Caco-2 (cell line): ENCODE measurements at regions not wholly inside any gene's neighbourhood (a gene's known extent, or its start where the extent isn't known, plus 50 kb on each side); places are given as distances from the start of the nearest gene placed in this dataset.

Experiments
- BruUV-seq: library from RNA; stranded (reverse); fragments of 400-500 nt; replicated peaks from 2 replicates; lab custom pipeline; 2021; lab: Mats Ljungman, UMichigan
- CTCF ChIA-PET: fragments of 300-600 bp; sonication (Branson Sonifier 250); formaldehyde crosslinking; loops from one replicate; lab custom pipeline; 2022; ENCODE audit warnings: antibody characterized with exemption; lab: Charles Lee
- POLR2A ChIA-PET: fragments of 300-600 bp; sonication (Branson Sonifier 250); formaldehyde crosslinking; loops from one replicate; lab custom pipeline; 2022; ENCODE audit warnings: antibody characterized with exemption; lab: Charles Lee
- DNase-seq, 2 experiments: peaks; one replicate each; pipeline versions ENCODE4 v3.0.0 to v3.0.0-alpha.2; 2020 to 2022
- H3K27me3 ChIP-seq: replicated peaks from 2 replicates; pipeline ENCODE4 v1.6.0; 2011; ENCODE audit warnings: low read length; ENCODE audit not compliant: control insufficient read depth, insufficient read depth
- H3K36me3 ChIP-seq: 2 replicates; pipeline ENCODE4 v1.5.1; 2011; ENCODE audit warnings: low read length; ENCODE audit not compliant: control insufficient read depth, insufficient read depth
- H3K4me1 ChIP-seq: fragments of 250-450 bp; sonication (Bioruptor Pico); 2 replicates; pipeline ENCODE4 v1.5.1; 2020; ENCODE audit warnings: mild to moderate bottlenecking
- H3K4me3 ChIP-seq: 2 replicates; pipeline ENCODE4 v1.5.1; 2011; ENCODE audit warnings: low read depth, mild to moderate bottlenecking, control low read depth, low read length
- H3K9me3 ChIP-seq: fragments of 250-450 bp; sonication (Bioruptor Pico); 2 replicates; pipeline ENCODE4 v1.5.1; 2020; ENCODE audit warnings: mild to moderate bottlenecking, moderate library complexity
- H3K27ac Mint-ChIP-seq: one replicate; pipeline ENCODE4 v1.8.0; 2022; ENCODE audit warnings: mixed read lengths; ENCODE audit not compliant: unreplicated experiment
- H3K27me3 Mint-ChIP-seq: one replicate; pipeline ENCODE4 v1.8.0; 2022; ENCODE audit warnings: mixed read lengths; ENCODE audit not compliant: insufficient read depth, unreplicated experiment
- H3K36me3 Mint-ChIP-seq: one replicate; pipeline ENCODE4 v1.8.0; 2022; ENCODE audit warnings: mild to moderate bottlenecking, mixed read lengths; ENCODE audit not compliant: insufficient read depth, unreplicated experiment
- H3K4me1 Mint-ChIP-seq: one replicate; pipeline ENCODE4 v1.8.0; 2022; ENCODE audit warnings: low read depth, mixed read lengths; ENCODE audit not compliant: unreplicated experiment
- H3K4me3 Mint-ChIP-seq: one replicate; pipeline ENCODE4 v1.8.0; 2022; ENCODE audit warnings: mild to moderate bottlenecking, moderate library complexity, mixed read lengths; ENCODE audit not compliant: unreplicated experiment
- H3K9me3 Mint-ChIP-seq: one replicate; pipeline ENCODE4 v1.8.0; 2022; ENCODE audit warnings: mixed read lengths; ENCODE audit not compliant: unreplicated experiment
- CTCF ChIP-seq, 2 experiments: fragments of 200-600 bp in 1 of 2; IDR thresholded peaks; 1 replicate in 1 of 2; 2 replicates in 1 of 2; pipeline versions ENCODE4 v1.5.1 to v1.8.0; 2011 to 2022; ENCODE audit warnings: antibody characterized with exemption in 1 of 2, control low read depth in 1 of 2, inconsistent platforms in 1 of 2, low read depth in 1 of 2, low read length in 1 of 2, mild to moderate bottlenecking in 1 of 2, moderate library complexity in 1 of 2; ENCODE audit not compliant: insufficient read depth in 1 of 2, severe bottlenecking in 1 of 2, unreplicated experiment in 1 of 2
- intact Hi-C: fragments of 100-400 bp; cut with micrococcal nuclease; formaldehyde crosslinking; loops from one replicate; pipeline ENCODE4 v1.10.0; 2022; ENCODE audit not compliant: unreplicated experiment

GRCh38 chr12:103181366-103182152 is 224.1 kb downstream of the ASCL1 start:
- BruUV-seq: no TSS peak

GRCh38 chr12:103182299-103182698 is 224.8 kb downstream of the ASCL1 start:
- no peaks in the 10 kb centered on the region for H3K27me3 ChIP-seq
- no peaks in the 10 kb centered on the region for H3K36me3 ChIP-seq
- DNase-seq: no peak
- Mint-ChIP-seq H3K36me3 (peaks cover 6% of the 10 kb centered on the region), H3K27ac (no peak overlapping the region), H3K4me3 (no peak overlapping the region), H3K4me1 (peaks cover 7% of the 10 kb centered on the region), H3K9me3 (peaks cover 17% of the 10 kb centered on the region), H3K27me3 (no peaks in the 10 kb centered on the region)
- CTCF ChIA-PET: no interaction called here
- H3K4me1 ChIP-seq: peaks cover 15% of the 10 kb centered on the region; the same call in 1 of the 2 replicates
- H3K9me3 ChIP-seq: no peaks in the 10 kb centered on the region
- H3K4me3 ChIP-seq: no peak overlapping the region
- POLR2A ChIA-PET: no interaction called here
- TF ChIP-seq CTCF (IDR thresholded peaks at IDR 0.05; ENCODE audit: insufficient read depth in 1 of 2, low read depth in 1 of 2, low read length in 1 of 2, severe bottlenecking in 1 of 2, unreplicated experiment in 1 of 2): no peak
- no TSS peak for BruUV-seq
- intact Hi-C loops: no loop called here

More at GRCh38 chr12:103181366-103182152, 224.1 kb downstream of the ASCL1 start:
- H3K9me3 Mint-ChIP-seq: peaks cover 17% of the 10 kb centered on the region
- CTCF ChIA-PET: no interaction called here
- H3K4me1 Mint-ChIP-seq: peaks cover 7% of the 10 kb centered on the region
- no peak overlapping the region for H3K27ac Mint-ChIP-seq
- Histone ChIP-seq H3K4me1 (peaks cover 15% of the 10 kb centered on the region; the same call in 1 of the 2 replicates), H3K9me3 (no peaks in the 10 kb centered on the region), H3K27me3 (no peaks in the 10 kb centered on the region), H3K4me3 (no peak overlapping the region), H3K36me3 (no peaks in the 10 kb centered on the region)
- intact Hi-C loops: no loop called here
- POLR2A ChIA-PET: no interaction called here
- peaks cover 6% of the 10 kb centered on the region for H3K36me3 Mint-ChIP-seq
- no peak for TF ChIP-seq CTCF (IDR thresholded peaks at IDR 0.05; ENCODE audit: insufficient read depth in 1 of 2, low read depth in 1 of 2, low read length in 1 of 2, severe bottlenecking in 1 of 2, unreplicated experiment in 1 of 2)
- DNase-seq: no peak
- H3K4me3 Mint-ChIP-seq: no peak overlapping the region
- no peaks in the 10 kb centered on the region for H3K27me3 Mint-ChIP-seq

- ChIA-PET CTCF (no interaction called here), POLR2A (no interaction called here)
- no peak for DNase-seq
- Mint-ChIP-seq H3K36me3 (no peaks in the 10 kb centered on the region), H3K27me3 (no peaks in the 10 kb centered on the region), H3K4me1 (no peaks in the 10 kb centered on the region), H3K27ac (no peak overlapping the region), H3K9me3 (no peaks in the 10 kb centered on the region), H3K4me3 (no peak overlapping the region)
- Histone ChIP-seq H3K9me3 (peaks cover 4% of the 10 kb centered on the region; the same call in 1 of the 2 replicates), H3K27me3 (no peaks in the 10 kb centered on the region), H3K36me3 (no peaks in the 10 kb centered on the region), H3K4me1 (no peaks in the 10 kb centered on the region), H3K4me3 (no peak overlapping the region)
- no TSS peak for BruUV-seq
- TF ChIP-seq CTCF (IDR thresholded peaks at IDR 0.05; ENCODE audit: insufficient read depth in 1 of 2, low read depth in 1 of 2, low read length in 1 of 2, severe bottlenecking in 1 of 2, unreplicated experiment in 1 of 2): no peak
- intact Hi-C loops: no loop called here
These were observed 239.0 kb downstream of the ASCL1 start for GRCh38 chr12:103196467-103196866.
